ENCODE measurements at regions not wholly inside any gene's neighbourhood (a gene's known extent, or its start where the extent isn't known, plus 50 kb on each side); places are given as distances from the start of the nearest gene placed in this dataset.

- no peak for DNase-seq (ENCODE audit: low read depth)
Observed at GRCh38 chr12:115129727-115130126, 445.8 kb upstream of the TBX3 start.

DNA sequence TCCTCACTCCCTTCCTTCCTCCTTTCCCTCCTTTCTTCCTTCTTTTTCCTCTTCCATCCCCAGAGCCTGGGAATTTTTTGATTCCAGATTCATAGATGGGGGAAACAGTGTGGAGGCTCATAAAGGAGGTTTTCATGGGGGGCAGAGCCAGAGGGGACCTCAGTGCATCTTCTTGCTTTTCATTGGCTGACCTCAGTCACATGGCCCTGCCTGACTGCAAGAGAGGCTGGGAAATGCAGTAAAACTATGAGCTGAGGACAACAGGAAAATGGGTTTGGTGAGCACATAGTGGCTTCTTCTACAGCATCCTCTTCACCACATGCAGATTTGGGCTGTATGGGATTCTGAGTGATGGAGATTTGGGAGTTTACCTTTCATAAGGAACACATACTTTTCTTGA is 437.1 kb upstream of the TBX3 start:
- no peak for DNase-seq (ENCODE audit: low read depth)

DNA sequence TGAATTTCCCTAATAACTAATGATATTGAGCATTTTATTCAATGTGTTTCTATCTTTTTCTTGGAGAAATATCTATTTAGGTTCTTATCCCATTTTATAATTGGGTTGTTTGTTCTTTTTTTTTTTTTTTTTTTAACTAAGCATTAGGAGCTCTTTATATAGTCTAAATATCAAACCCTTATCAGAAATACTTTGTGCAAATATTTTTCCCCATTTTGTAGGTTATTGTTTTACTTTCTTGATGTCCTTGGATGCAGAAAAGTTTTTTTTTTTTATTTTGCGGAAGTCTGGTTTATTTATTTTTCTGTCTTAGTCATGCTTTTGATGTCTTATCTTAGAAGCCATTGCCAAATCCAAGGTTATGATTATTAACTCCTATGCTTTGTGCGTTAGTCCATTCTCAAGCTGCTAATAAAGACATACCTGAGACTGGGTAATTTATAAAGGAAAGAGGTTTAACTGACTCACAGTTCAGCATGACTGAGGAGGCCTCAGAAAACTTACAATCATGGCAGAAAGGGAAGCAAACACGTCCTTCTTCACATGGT is 434.3 kb upstream of the TBX3 start:
- DNase-seq (ENCODE audit: low read depth) = no peak

- no peak for DNase-seq (ENCODE audit: low read depth)
Observed at GRCh38 chr12:115114140-115114539, 430.2 kb upstream of the TBX3 start.

DNA sequence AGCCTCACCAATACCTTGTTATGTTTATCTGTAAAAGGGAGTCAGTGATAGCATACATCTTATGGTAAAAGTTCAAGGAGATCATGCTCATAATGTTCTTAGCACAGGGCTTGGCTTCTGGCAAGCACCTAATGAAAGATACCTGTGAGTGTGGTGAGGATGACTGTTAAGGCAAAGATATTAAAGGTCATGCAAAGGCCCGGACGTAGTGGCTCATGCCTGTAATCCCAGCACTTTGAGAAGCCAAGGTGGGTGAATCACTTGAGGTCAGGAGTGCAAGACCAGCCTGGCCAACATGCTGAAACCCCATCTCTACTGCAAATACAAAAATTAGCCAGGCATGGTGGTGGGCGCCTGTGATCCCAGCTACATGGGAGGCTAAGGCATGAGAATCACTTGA is 425.9 kb upstream of the TBX3 start:
- DNase-seq (ENCODE audit: low read depth) = no peak

GRCh38 chr12:115108129-115109100 is 424.4 kb upstream of the TBX3 start:
- DNase-seq (ENCODE audit: low read depth) = no peak

GRCh38 chr12:115103884-115104883 is 420.2 kb upstream of the TBX3 start:
- peak; percentile 27 for DNase-seq (ENCODE audit: low read depth)

DNA sequence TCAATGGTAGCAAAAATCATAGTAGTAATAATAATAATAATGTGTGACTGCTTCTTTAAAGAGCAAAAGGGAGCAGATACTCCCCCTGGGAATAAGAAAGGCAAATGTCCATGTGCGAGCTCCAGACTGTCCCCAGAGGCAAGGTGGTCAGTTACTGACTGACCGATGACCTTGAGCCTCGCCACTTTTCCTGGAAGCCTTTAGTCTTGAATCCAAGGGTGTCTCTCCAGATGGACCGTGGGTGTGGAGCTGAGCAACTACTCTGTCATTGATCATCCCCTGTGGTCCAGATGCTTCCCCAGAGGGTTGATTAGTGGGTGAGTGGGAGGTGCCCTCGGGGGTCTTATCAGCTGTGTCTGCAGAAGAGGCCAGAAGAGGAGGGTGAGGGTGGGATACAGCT is 418.5 kb upstream of the TBX3 start:
- no peak for DNase-seq (ENCODE audit: low read depth)

DNA sequence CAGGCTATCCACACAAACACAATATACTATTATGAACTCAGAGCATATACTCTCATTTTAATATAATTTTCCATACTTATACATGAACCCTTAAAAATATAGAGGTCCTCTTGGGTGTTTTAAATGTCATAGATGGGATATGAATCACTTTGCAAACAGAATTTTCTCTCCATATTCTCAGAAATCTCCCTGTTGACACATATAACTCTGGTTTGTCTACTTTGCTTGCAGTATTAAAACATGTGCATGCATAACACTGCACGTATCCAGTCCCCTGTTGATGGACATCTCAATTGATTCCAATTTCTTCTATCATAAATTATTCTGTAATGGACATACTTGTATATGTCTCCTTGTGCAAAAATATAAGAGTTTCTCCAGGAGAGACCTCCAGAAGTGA is 417.5 kb upstream of the TBX3 start:
- DNase-seq (ENCODE audit: low read depth) = no peak

- no peak for DNase-seq (ENCODE audit: low read depth)
Observed at GRCh38 chr12:115097416-115097815, 413.4 kb upstream of the TBX3 start.

DNA sequence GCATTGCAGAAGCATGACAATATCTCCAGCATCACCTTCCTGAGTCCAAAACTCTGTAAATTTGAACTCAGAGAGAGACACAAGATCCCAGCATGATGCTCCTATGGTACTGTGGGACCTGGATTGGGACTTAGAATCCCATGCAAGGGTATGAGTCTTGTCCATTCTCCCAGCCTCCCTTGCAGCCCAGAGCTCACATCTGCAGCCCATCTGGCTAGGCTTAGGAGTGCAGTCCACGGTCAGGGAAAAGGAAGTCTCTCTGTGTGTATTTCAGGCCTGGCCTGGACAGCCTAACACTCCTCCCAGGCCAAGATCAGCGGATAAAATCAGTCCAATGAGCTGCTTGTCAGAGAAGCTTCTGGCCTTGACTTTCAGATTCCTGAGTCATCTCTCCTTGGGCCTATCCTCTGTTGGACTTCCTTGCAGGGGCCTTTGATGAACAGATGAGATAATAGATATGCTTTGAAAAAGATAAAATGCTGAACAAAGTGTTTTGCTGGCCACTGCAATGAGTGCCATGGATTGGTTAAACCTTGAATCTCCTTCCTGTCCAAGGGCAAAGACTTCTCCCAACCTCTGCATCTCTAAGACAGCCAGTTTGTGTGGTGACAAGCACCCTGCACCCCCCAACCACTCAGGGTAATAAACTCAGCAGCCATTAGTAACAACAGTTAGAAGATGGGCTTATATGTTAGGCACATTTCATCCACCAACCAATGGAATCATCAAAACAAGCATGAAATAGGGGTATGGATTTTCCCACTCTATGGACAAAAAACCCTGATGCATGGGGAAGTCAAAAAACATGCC is 412.8 kb upstream of the TBX3 start:
- DNase-seq (ENCODE audit: low read depth) = peak; percentile 36

GRCh38 chr12:115095073-115095748 is 411.2 kb upstream of the TBX3 start:
- no peak for DNase-seq (ENCODE audit: low read depth)

- no peak for DNase-seq (ENCODE audit: low read depth)
Observed at GRCh38 chr12:115094163-115094816, 410.3 kb upstream of the TBX3 start.

DNA sequence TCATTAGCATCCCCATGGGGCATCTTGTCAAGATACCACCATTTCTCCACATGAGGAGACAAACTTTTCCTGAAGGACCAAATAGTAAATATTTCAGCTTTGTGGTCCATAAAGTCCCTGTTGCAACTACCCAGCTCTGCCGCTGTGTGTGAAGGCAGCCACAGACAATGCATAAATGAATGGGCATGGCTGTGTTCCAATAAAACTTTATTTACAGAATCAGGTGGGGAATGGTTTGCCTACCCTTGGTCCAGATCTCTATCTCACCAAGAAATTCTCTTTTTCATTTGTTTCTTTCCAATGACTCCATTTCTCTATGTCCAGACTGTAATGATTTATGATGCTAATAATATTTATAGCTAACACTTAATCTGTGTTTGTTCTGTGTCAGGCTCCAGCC is 409.3 kb upstream of the TBX3 start:
- DNase-seq (ENCODE audit: low read depth) = no peak

DNA sequence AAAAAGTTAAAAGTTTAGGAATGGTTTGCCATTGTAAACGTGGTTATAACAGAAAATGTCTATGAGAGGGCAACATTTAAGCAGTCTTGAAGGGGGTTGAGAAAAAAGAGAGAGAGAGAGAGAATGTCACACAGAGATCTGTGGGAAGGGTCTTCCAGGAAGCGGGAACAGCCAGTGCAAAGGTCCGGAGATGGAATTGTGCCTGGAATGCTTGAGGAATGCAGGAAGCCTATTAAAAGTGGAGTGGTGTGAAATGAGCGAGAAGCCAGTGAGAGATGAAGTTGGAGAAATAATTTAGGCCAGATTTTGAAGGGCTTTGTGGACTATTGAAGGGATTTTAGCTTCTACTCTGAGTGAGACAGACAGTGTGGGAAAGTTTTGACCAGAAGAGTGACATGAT is 406.8 kb upstream of the TBX3 start:
- DNase-seq (ENCODE audit: low read depth) = no peak

GRCh38 chr12:115088995-115089841 is 405.2 kb upstream of the TBX3 start:
- DNase-seq (ENCODE audit: low read depth) = no peak

GRCh38 chr12:115088328-115088994 is 404.5 kb upstream of the TBX3 start:
- no peak for DNase-seq (ENCODE audit: low read depth)

DNA sequence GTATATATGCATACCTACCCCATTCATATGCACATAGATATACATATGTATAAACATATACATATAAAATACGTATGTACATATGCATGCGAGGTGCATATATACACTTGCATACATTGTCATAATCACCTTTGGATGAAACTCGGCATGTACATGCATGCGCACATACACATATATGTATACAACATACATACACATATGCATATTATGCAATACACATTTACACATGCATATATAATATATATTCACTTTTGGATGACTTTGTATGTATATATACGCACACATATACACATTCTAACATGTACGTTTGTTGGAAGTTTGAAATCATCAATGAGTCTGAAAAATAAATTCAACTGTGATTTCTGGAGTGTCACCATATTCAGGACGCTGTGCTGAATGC is 401.6 kb upstream of the TBX3 start:
- DNase-seq (ENCODE audit: low read depth) = no peak

DNA sequence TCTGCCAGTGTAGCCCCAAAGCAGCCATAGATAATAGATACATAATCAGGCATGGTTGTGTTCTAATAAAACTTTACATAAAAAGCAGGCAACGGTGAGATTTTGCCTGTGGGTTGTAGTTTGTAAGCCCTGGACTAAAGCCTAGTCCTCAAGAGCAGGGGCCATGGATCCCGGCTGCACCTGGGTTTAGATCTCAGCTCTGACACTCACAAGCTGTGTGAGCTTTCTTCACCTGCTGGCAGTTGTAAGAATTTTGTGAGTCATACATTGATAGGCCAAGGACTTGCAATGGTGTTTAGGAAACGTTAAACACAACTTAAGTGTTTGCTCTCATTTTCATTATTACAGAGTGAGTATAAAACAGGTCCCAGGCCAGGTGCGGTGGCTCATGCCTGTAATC is 395.8 kb upstream of the TBX3 start:
- no peak for DNase-seq (ENCODE audit: low read depth)

Data from non-pigmented ciliary epithelial cell (primary cell).